ENCODE measurements at regions not wholly inside any gene's neighbourhood (a gene's known extent, or its start where the extent isn't known, plus 50 kb on each side); places are given as distances from the start of the nearest gene placed in this dataset.

DNA sequence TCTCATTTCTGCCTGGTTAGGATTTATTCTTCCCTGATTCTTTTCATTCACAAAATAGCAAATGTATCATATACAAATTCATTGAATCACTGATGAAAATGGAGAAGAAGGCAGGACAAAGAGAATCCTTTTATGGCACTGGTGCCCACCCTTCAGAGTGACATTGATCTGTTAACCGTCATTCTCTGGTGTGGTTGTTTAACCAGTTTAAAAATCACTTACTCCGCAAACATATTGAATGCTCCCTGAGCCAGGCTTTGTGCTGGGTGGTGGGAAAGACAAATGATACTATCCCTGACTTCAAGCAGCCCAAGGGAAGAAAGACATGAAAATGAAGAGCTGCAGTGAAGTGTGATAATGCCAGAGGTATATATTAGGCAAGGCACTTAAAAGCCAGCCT lies 187.5 kb upstream of the SLC38A2 start:
- H3K4me3 Mint-ChIP-seq = no peak overlapping the region
- POLR2A ChIA-PET = no interaction called here
- H3K9me3 Mint-ChIP-seq = peaks cover 0 to 13% (median 6%) of the 10 kb centered on the region in 9 donors
- peaks cover 0 to 8% (median 3%) of the 10 kb centered on the region in 3 donors for H3K36me3 Mint-ChIP-seq
- DNase-seq (no peak), ATAC-seq (no peak)
- H3K27ac Mint-ChIP-seq = no peak overlapping the region
- H3K27me3 Mint-ChIP-seq = no peaks in the 10 kb centered on the region
- peaks cover 0 to 7% (median 4%) of the 10 kb centered on the region in 4 donors for H3K4me1 Mint-ChIP-seq

- H3K27me3 Mint-ChIP-seq = no peaks in the 10 kb centered on the region
- H3K9me3 Mint-ChIP-seq = peaks cover 0 to 7% (median 2%) of the 10 kb centered on the region in 9 donors
- peaks cover 0 to 8% (median 5%) of the 10 kb centered on the region in 4 donors for H3K4me1 Mint-ChIP-seq
- ATAC-seq = no peak
- DNase-seq = no peak
- no peak overlapping the region for H3K27ac Mint-ChIP-seq
- POLR2A ChIA-PET = no interaction called here
- H3K4me3 Mint-ChIP-seq = no peak overlapping the region
- peaks cover 0 to 6% (median 0%) of the 10 kb centered on the region in 3 donors for H3K36me3 Mint-ChIP-seq
Measured at GRCh38 chr12:46559311-46559710, 186.7 kb upstream of the SLC38A2 start.

GRCh38 chr12:46558677-46559076 lies 186.1 kb upstream of the SLC38A2 start:
- ATAC-seq = no peak
- POLR2A ChIA-PET = no interaction called here
- Mint-ChIP-seq H3K4me3 (no peak overlapping the region), H3K36me3 (peaks cover 0 to 1% (median 0%) of the 10 kb centered on the region in 3 donors), H3K9me3 (peaks cover 0 to 3% (median 0%) of the 10 kb centered on the region in 9 donors), H3K27me3 (no peaks in the 10 kb centered on the region), H3K4me1 (peaks cover 0 to 8% (median 5%) of the 10 kb centered on the region in 4 donors), H3K27ac (no peak overlapping the region)
- no peak for DNase-seq

- ATAC-seq = no peak
- Mint-ChIP-seq H3K27ac (peak overlapping the region in 2 of 10 donors; percentile 7 to 42), H3K4me1 (peaks cover 0 to 6% (median 3%) of the 10 kb centered on the region in 4 donors), H3K9me3 (peaks cover 0 to 3% (median 0%) of the 10 kb centered on the region in 9 donors), H3K27me3 (no peaks in the 10 kb centered on the region), H3K4me3 (no peak overlapping the region), H3K36me3 (peaks cover 0 to 1% (median 0%) of the 10 kb centered on the region in 3 donors)
- no peak for DNase-seq
- POLR2A ChIA-PET = no interaction called here
Measured at GRCh38 chr12:46557539-46558373, 185.2 kb upstream of the SLC38A2 start.

DNA sequence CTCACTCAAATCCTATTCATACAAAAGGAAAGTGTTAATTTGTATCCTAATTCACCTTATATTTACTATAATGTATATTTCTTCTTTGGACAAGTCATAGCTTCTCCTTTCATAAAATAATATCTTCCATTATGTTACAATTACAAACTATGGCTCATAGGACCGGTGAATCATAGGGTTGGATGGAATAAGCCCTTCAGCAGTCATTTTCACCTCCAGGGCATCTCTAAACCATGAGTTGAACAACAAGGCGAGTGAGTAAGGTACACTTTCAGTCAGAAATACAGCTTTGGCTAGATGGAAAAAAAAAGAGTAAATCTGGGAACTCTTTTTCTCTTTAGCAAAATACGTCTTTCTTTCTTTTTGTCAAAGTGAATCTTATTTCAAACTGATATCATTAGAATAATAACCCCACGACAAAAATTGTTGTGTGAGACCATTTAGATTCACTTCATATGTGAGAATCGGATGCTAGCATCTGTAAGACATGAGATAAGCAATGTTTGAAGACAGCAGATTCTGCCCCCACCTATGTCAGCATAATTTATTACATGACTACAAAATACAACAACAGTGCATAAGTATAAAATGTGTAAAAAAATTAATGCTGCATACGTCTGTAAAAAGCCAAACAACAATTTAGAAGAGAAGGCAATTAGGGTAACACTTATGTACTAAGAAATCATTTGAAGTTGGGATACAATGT lies 184.4 kb upstream of the SLC38A2 start:
- DNase-seq (no peak), ATAC-seq (no peak)
- Mint-ChIP-seq H3K27me3 (no peaks in the 10 kb centered on the region), H3K9me3 (peaks cover 0 to 3% (median 0%) of the 10 kb centered on the region in 9 donors), H3K36me3 (peaks cover 0 to 1% (median 0%) of the 10 kb centered on the region in 3 donors), H3K4me3 (no peak overlapping the region), H3K27ac (no peak overlapping the region), H3K4me1 (peaks cover 0 to 2% (median under 1%) of the 10 kb centered on the region in 4 donors)
- POLR2A ChIA-PET = no interaction called here

GRCh38 chr12:46556105-46556559 lies 183.6 kb upstream of the SLC38A2 start:
- Mint-ChIP-seq H3K27ac (no peak overlapping the region), H3K27me3 (no peaks in the 10 kb centered on the region), H3K9me3 (peaks cover 0 to 3% (median 0%) of the 10 kb centered on the region in 9 donors), H3K4me1 (peaks cover 0 to 5% (median 1%) of the 10 kb centered on the region in 4 donors), H3K4me3 (no peak overlapping the region), H3K36me3 (peaks cover 0 to 1% (median 0%) of the 10 kb centered on the region in 3 donors)
- ATAC-seq (no peak), DNase-seq (no peak)
- POLR2A ChIA-PET = no interaction called here

- no peaks in the 10 kb centered on the region for H3K27me3 Mint-ChIP-seq
- no peak overlapping the region for H3K4me3 Mint-ChIP-seq
- no peak for ATAC-seq
- H3K36me3 Mint-ChIP-seq = peaks cover 0 to 1% (median 0%) of the 10 kb centered on the region in 3 donors
- DNase-seq = no peak
- H3K27ac Mint-ChIP-seq = no peak overlapping the region
- H3K4me1 Mint-ChIP-seq = peaks cover 0 to 8% (median 2%) of the 10 kb centered on the region in 4 donors
- POLR2A ChIA-PET = no interaction called here
- peaks cover 0 to 3% (median 0%) of the 10 kb centered on the region in 9 donors for H3K9me3 Mint-ChIP-seq
Measured at GRCh38 chr12:46555406-46555852, 182.9 kb upstream of the SLC38A2 start.

DNA sequence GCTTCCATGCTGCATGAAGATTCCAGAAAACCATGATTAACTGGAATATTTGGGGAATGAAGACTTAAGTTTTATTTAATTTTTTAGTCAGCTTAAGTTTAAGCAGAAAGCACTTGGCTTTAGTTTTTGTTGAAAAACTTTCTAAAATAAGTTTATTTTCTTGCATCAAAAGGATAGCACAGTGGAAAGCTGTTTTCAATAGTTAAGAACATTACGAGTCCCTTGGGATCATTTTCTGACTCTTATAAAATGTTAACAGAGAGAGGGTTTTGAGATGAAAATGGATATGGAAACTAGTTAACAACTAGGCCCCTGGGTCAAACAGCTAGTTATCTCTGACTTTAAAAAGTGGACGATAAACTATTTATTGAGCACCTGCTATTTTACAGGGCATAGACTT lies 181.9 kb upstream of the SLC38A2 start:
- Mint-ChIP-seq H3K27ac (no peak overlapping the region), H3K4me1 (peaks cover 4 to 18% (median 9%) of the 10 kb centered on the region in 4 donors), H3K27me3 (no peaks in the 10 kb centered on the region), H3K9me3 (peaks cover 0 to 3% (median 0%) of the 10 kb centered on the region in 9 donors), H3K4me3 (no peak overlapping the region), H3K36me3 (peaks cover 0 to 1% (median 0%) of the 10 kb centered on the region in 3 donors)
- ATAC-seq (no peak), DNase-seq (no peak)
- POLR2A ChIA-PET = no interaction called here

- DNase-seq (no peak), ATAC-seq (no peak)
- Mint-ChIP-seq H3K27ac (no peak overlapping the region), H3K27me3 (no peaks in the 10 kb centered on the region), H3K4me3 (no peak overlapping the region), H3K36me3 (peaks cover 0 to 1% (median 0%) of the 10 kb centered on the region in 3 donors), H3K9me3 (peaks cover 0 to 3% (median 0%) of the 10 kb centered on the region in 9 donors), H3K4me1 (peaks cover 6 to 18% (median 12%) of the 10 kb centered on the region in 4 donors)
- POLR2A ChIA-PET = no interaction called here
Measured at GRCh38 chr12:46553911-46554310, 181.3 kb upstream of the SLC38A2 start.

DNA sequence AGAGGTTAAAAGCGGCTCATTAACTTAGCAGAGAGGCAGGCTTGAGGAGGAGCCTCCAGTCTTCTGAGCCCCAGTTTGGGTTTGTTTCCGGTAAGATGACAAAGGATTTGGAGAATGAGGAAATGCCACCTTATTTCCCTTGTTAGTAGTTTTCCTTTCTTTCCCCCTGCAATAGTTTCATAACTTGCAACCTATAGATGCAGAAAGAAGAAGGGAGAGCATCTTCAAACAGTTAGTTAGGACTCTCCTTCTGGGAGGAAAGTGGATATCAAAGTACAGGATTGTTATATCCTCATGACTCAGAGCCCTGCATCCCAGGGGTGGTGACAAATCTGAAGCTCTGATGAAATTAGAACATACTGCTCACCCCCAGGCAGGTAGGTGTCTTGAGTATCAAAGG lies 180.7 kb upstream of the SLC38A2 start:
- POLR2A ChIA-PET = no interaction called here

GRCh38 chr12:46550266-46550879 lies 177.8 kb upstream of the SLC38A2 start:
- ATAC-seq = no peak
- peaks cover 0 to 6% (median 0%) of the 10 kb centered on the region in 3 donors for H3K36me3 Mint-ChIP-seq
- DNase-seq = no peak
- H3K27ac Mint-ChIP-seq = peak overlapping the region in 1 of 10 donors; percentile 55
- H3K27me3 Mint-ChIP-seq = no peaks in the 10 kb centered on the region
- no peak overlapping the region for H3K4me3 Mint-ChIP-seq
- H3K4me1 Mint-ChIP-seq = peaks cover 33 to 47% (median 40%) of the 10 kb centered on the region in 4 donors
- POLR2A ChIA-PET = no interaction called here
- H3K9me3 Mint-ChIP-seq = peaks cover 0 to 4% (median 0%) of the 10 kb centered on the region in 9 donors

More for the DNA sequence above, 180.7 kb upstream of the SLC38A2 start:
- peaks cover 0 to 1% (median 0%) of the 10 kb centered on the region in 3 donors for H3K36me3 Mint-ChIP-seq
- no peak for DNase-seq
- no peaks in the 10 kb centered on the region for H3K27me3 Mint-ChIP-seq
- H3K4me1 Mint-ChIP-seq = peaks cover 11 to 23% (median 16%) of the 10 kb centered on the region in 4 donors
- no peak overlapping the region for H3K27ac Mint-ChIP-seq
- H3K4me3 Mint-ChIP-seq = no peak overlapping the region
- peaks cover 0 to 3% (median 0%) of the 10 kb centered on the region in 9 donors for H3K9me3 Mint-ChIP-seq
- no peak for ATAC-seq

DNA sequence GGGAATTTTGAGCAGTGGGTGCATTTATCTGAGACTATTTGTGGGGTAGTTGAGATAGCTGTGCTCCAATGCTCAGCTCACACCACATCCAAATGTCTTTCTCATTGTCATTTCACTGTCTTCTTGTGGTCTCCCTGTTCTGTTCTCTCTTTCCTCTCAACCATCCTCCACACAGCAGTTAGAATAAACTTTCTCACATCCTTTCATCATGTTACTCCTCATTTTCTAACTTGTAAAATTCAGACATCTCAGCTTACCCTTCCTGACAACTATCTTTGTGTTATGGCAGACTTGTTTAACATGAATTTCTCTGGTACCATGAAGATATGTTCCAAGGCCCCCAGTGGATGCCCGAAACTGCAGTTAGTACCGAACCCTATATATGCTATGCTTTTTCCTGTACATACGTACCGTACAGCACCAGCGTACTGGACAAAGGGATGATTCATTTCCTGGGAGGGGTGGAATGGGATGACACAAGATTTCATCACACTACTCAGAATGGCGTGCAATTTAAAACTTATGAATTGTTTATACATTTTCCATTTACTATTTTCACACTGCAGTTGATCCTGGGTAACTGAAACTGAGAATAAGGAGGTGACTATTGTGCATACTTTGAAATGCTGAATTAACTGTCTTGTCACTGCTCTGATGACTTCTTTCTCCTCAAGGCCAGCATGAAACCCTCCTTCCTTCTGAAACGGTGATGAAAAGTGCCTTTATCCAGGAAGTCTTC lies 177.1 kb upstream of the SLC38A2 start:
- POLR2A ChIA-PET = interaction anchor here (0.7 kb wide), 1 partner anchor 57 kb away, joined by 3 read pairs; no protein-coding TSS in a partner anchor

More for the DNA sequence above, 177.1 kb upstream of the SLC38A2 start:
- no peaks in the 10 kb centered on the region for H3K27me3 Mint-ChIP-seq
- peaks cover 33 to 45% (median 39%) of the 10 kb centered on the region in 4 donors for H3K4me1 Mint-ChIP-seq
- ATAC-seq (no peak), DNase-seq (no peak)
- peaks cover 0 to 6% (median under 1%) of the 10 kb centered on the region in 3 donors for H3K36me3 Mint-ChIP-seq
- H3K4me3 Mint-ChIP-seq = peak overlapping the region in 3 of 10 donors; percentile 5 to 13 (median 12)
- H3K9me3 Mint-ChIP-seq = peaks cover 0 to 6% (median under 1%) of the 10 kb centered on the region in 9 donors
- H3K27ac Mint-ChIP-seq = peak overlapping the region in 3 of 10 donors; percentile 5 to 55 (median 8)

Measured in naive thymus-derived CD8-positive, alpha-beta T cell (primary cell).